GM23338 (cell line): ENCODE measurements at regions not wholly inside any gene's neighbourhood (a gene's known extent, or its start where the extent isn't known, plus 50 kb on each side); places are given as distances from the start of the nearest gene placed in this dataset.

ENCODE experiments used
- ATAC-seq: fragments of 200-7000 bp; cut with Tn5 transposase; 3 replicates; pipeline ENCODE4 v1.9.1; 2020
- DNase-seq: peaks from one replicate; pipeline ENCODE4 v3.0.0-alpha.2; 2015; ENCODE audit warnings: low spot score
- H2AFZ ChIP-seq: fragments of 200-600 bp; sonication (generic); 2 replicates; pipeline ENCODE4 v1.8.0; 2016; ENCODE audit warnings: antibody characterized with exemption, mild to moderate bottlenecking, moderate library complexity
- H3F3A ChIP-seq: fragments of 200-600 bp; sonication (generic); replicated peaks from 2 replicates; pipeline ENCODE4 v1.8.0; 2017; ENCODE audit warnings: antibody characterized with exemption, mixed run types, low read depth
- H3K27ac ChIP-seq: fragments of 200-600 bp; sonication (generic); 2 replicates; pipeline ENCODE4 v1.6.1; 2016; ENCODE audit warnings: low read depth
- H3K27me3 ChIP-seq: fragments of 200-600 bp; sonication (generic); 2 replicates; pipeline ENCODE4 v1.8.0; 2016; ENCODE audit warnings: mild to moderate bottlenecking, mixed run types, moderate library complexity; ENCODE audit not compliant: insufficient read depth
- H3K36me3 ChIP-seq: fragments of 200-600 bp; sonication (generic); 2 replicates; pipeline ENCODE4 v1.8.0; 2016; ENCODE audit warnings: mild to moderate bottlenecking; ENCODE audit not compliant: insufficient read depth
- H3K4me1 ChIP-seq: fragments of 200-600 bp; sonication (generic); 2 replicates; pipeline ENCODE4 v1.8.0; 2016; ENCODE audit warnings: mild to moderate bottlenecking, moderate library complexity; ENCODE audit not compliant: insufficient read depth
- H3K4me2 ChIP-seq: fragments of 200-600 bp; sonication (generic); 2 replicates; pipeline ENCODE4 v1.7.1; 2017; ENCODE audit warnings: mixed run types
- H3K4me3 ChIP-seq: fragments of 200-600 bp; sonication (generic); 2 replicates; pipeline ENCODE4 v1.6.1; 2016; ENCODE audit warnings: mixed run types
- H3K79me2 ChIP-seq: fragments of 200-600 bp; sonication (generic); replicated peaks from 2 replicates; pipeline ENCODE4 v1.8.0; 2017; ENCODE audit warnings: mild to moderate bottlenecking; ENCODE audit not compliant: insufficient read depth
- H3K9me2 ChIP-seq: fragments of 200-600 bp; sonication (generic); 2 replicates; pipeline ENCODE4 v1.8.0; 2017; ENCODE audit not compliant: insufficient read depth
- H4K20me1 ChIP-seq: fragments of 200-600 bp; sonication (generic); replicated peaks from 2 replicates; pipeline ENCODE4 v1.8.0; 2017; ENCODE audit warnings: mild to moderate bottlenecking; ENCODE audit not compliant: insufficient read depth
- H3K27ac Mint-ChIP-seq: 2 replicates; pipeline ENCODE4 v1.8.0; 2020; ENCODE audit warnings: inconsistent platforms, mild to moderate bottlenecking, moderate library complexity, mixed read lengths
- H3K27me3 Mint-ChIP-seq: 3 replicates; pipeline ENCODE4 v1.8.0; 2022; ENCODE audit warnings: low read depth, mild to moderate bottlenecking, moderate library complexity, mixed read lengths, inconsistent platforms; ENCODE audit not compliant: insufficient read depth, poor library complexity
- H3K36me3 Mint-ChIP-seq: 3 replicates; pipeline ENCODE4 v1.8.0; 2021; ENCODE audit warnings: low read depth, mild to moderate bottlenecking, inconsistent platforms, moderate library complexity, mixed read lengths
- H3K4me1 Mint-ChIP-seq: 3 replicates; pipeline ENCODE4 v1.8.0; 2020; ENCODE audit warnings: mild to moderate bottlenecking, inconsistent platforms, mixed read lengths
- H3K4me3 Mint-ChIP-seq: 3 replicates; pipeline ENCODE4 v1.8.0; 2021; ENCODE audit warnings: moderate library complexity, mild to moderate bottlenecking, inconsistent platforms, mixed read lengths
- H3K9me3 Mint-ChIP-seq: 3 replicates; pipeline ENCODE4 v1.8.0; 2020; ENCODE audit warnings: moderate library complexity, mild to moderate bottlenecking, inconsistent platforms, mixed read lengths
- CREB1 ChIP-seq: fragments of 250-450 bp; sonication (Bioruptor Pico); IDR thresholded peaks from 2 replicates; pipeline ENCODE4 v1.5.0; 2020; ENCODE audit warnings: low read depth, mild to moderate bottlenecking, moderate library complexity
- EZH2 ChIP-seq: fragments of 200-600 bp; sonication (generic); IDR thresholded peaks from one replicate; pipeline ENCODE4 v1.8.0; 2017; ENCODE audit warnings: antibody characterized with exemption, mild to moderate bottlenecking, low read depth; ENCODE audit not compliant: unreplicated experiment
- JUNB ChIP-seq: IDR thresholded peaks from one replicate; pipeline ENCODE4 v1.6.1; 2016; ENCODE audit warnings: antibody characterized with exemption; ENCODE audit not compliant: unreplicated experiment
- REST ChIP-seq: IDR thresholded peaks from one replicate; pipeline ENCODE4 v1.6.1; 2018; ENCODE audit warnings: antibody characterized with exemption; ENCODE audit not compliant: unreplicated experiment
- STAT1 ChIP-seq: IDR thresholded peaks from one replicate; pipeline ENCODE4 v1.6.1; 2016; ENCODE audit warnings: antibody characterized with exemption; ENCODE audit not compliant: unreplicated experiment
- ZNF331 ChIP-seq: fragments of 250-450 bp; sonication (Bioruptor Pico); IDR thresholded peaks from 2 replicates; pipeline ENCODE4 v1.5.0; 2020; ENCODE audit warnings: low read depth, mild to moderate bottlenecking, moderate library complexity
- ZNF462 ChIP-seq: fragments of 250-450 bp; sonication (Bioruptor Pico); IDR thresholded peaks from 2 replicates; pipeline ENCODE4 v1.5.0; 2020; ENCODE audit warnings: mild to moderate bottlenecking, moderate library complexity

GRCh38 chr16:85435700-85436099 is 177.4 kb upstream of the GSE1 start (continued):
- TF ChIP-seq ZNF462 (CRISPR knock-in tag) (no peak), ZNF331 (CRISPR knock-in tag) (no peak)

GRCh38 chr16:85436207-85436606 is 176.9 kb upstream of the GSE1 start:
- Histone ChIP-seq H3K9me2 (no peaks in the 10 kb centered on the region), H3K27me3 (no peaks in the 10 kb centered on the region), H3K36me3 (no peaks in the 10 kb centered on the region), H3K4me1 (peaks cover 25% of the 10 kb centered on the region), H4K20me1 (no peaks in the 10 kb centered on the region), H3K79me2 (no peaks in the 10 kb centered on the region), H2AFZ (no peak overlapping the region), H3K4me2 (peak overlapping the region; percentile 83; the same call in 1 of the 2 replicates), H3F3A (peaks cover 17% of the 10 kb centered on the region), H3K27ac (peak overlapping the region; percentile 87; the same call in 1 of the 2 replicates), H3K4me3 (peak overlapping the region; percentile 50; the same call in 1 of the 2 replicates)
- H3K4me3 Mint-ChIP-seq = peak overlapping the region; percentile 25; the same call in 1 of the 3 replicates
- DNase-seq = peak; percentile 42
- peaks cover 39% of the 10 kb centered on the region for H3K4me1 Mint-ChIP-seq
- H3K27me3 Mint-ChIP-seq = peaks cover 24% of the 10 kb centered on the region
- no peaks in the 10 kb centered on the region for H3K9me3 Mint-ChIP-seq
- peak; percentile 22 for ATAC-seq
- H3K36me3 Mint-ChIP-seq = no peaks in the 10 kb centered on the region; the same call in 2 of the 3 replicates
- peak overlapping the region; percentile 19; the same call in 1 of the 2 replicates for H3K27ac Mint-ChIP-seq
- TF ChIP-seq JUNB (no peak), STAT1 (no peak), REST (no peak), EZH2 (no peak), CREB1 (CRISPR knock-in tag) (no peak)
